Right lobe of liver (tissue), 4 donors: ENCODE measurements at regions not wholly inside any gene's neighbourhood (a gene's known extent, or its start where the extent isn't known, plus 50 kb on each side); places are given as distances from the start of the nearest gene placed in this dataset.

ENCODE experiments used
- CTCF ChIP-seq, 4 donors: fragments of 200-600 bp in 3 of 4; fragments of 450-650 bp in 1 of 4; IDR thresholded peaks; one replicate each; pipeline versions ENCODE4 v1.5.1 to v1.8.0; 2016 to 2022; ENCODE audit warnings: antibody characterized with exemption in 4 of 4, mild to moderate bottlenecking in 2 of 4
- POLR2A ChIP-seq: fragments of 450-650 bp; IDR thresholded peaks from one replicate; pipeline ENCODE4 v1.6.1; 2017; ENCODE audit warnings: antibody characterized with exemption, mild to moderate bottlenecking
- donor health status: DM: no; HTN: no; CAD: no.
- donor health status: DM: no; HTN: no; CAD: no.
- donor health status: DM: no; HTN: yes; CAD: no.

GRCh38 chr2:67825476-67825875 lies 237.3 kb downstream of the C1D start:
- TF ChIP-seq CTCF (IDR thresholded peaks at IDR 0.05) (no peak), POLR2A (no peak)
